ENCODE measurements at regions not wholly inside any gene's neighbourhood (a gene's known extent, or its start where the extent isn't known, plus 50 kb on each side); places are given as distances from the start of the nearest gene placed in this dataset.

GRCh38 chr18:44048435-44048834 is 632.3 kb upstream of the SETBP1 start:
- H3K36me3 Mint-ChIP-seq (ENCODE audit: low read depth): no peaks in the 10 kb centered on the region
- no peaks in the 10 kb centered on the region for H3K9me3 Mint-ChIP-seq (ENCODE audit: low read depth)
- H3K27ac Mint-ChIP-seq (ENCODE audit: unreplicated experiment): no peak overlapping the region
- H3K4me1 Mint-ChIP-seq (ENCODE audit: low read depth): peaks cover 3% of the 10 kb centered on the region
- TF ChIP-seq CTCF (IDR thresholded peaks at IDR 0.05): no peak
- DNase-seq (ENCODE audit: low spot score): no peak
- H3K27me3 Mint-ChIP-seq (ENCODE audit: low read depth): no peaks in the 10 kb centered on the region
- H3K4me3 Mint-ChIP-seq (ENCODE audit: unreplicated experiment): no peak overlapping the region

GRCh38 chr18:44048846-44049245 is 631.8 kb upstream of the SETBP1 start:
- Mint-ChIP-seq H3K27me3 (ENCODE audit: low read depth) (no peaks in the 10 kb centered on the region), H3K4me3 (ENCODE audit: unreplicated experiment) (no peak overlapping the region), H3K27ac (ENCODE audit: unreplicated experiment) (no peak overlapping the region), H3K4me1 (ENCODE audit: low read depth) (peaks cover 3% of the 10 kb centered on the region), H3K36me3 (ENCODE audit: low read depth) (no peaks in the 10 kb centered on the region), H3K9me3 (ENCODE audit: low read depth) (no peaks in the 10 kb centered on the region)
- no peak for DNase-seq (ENCODE audit: low spot score)
- TF ChIP-seq CTCF (IDR thresholded peaks at IDR 0.05): no peak

GRCh38 chr18:44051026-44051425 is 629.7 kb upstream of the SETBP1 start:
- TF ChIP-seq CTCF (IDR thresholded peaks at IDR 0.05): no peak
- no peak overlapping the region for H3K27ac Mint-ChIP-seq (ENCODE audit: unreplicated experiment)
- H3K27me3 Mint-ChIP-seq (ENCODE audit: low read depth): no peaks in the 10 kb centered on the region
- H3K4me1 Mint-ChIP-seq (ENCODE audit: low read depth): peaks cover 3% of the 10 kb centered on the region
- H3K4me3 Mint-ChIP-seq (ENCODE audit: unreplicated experiment): no peak overlapping the region
- no peaks in the 10 kb centered on the region for H3K36me3 Mint-ChIP-seq (ENCODE audit: low read depth)
- DNase-seq (ENCODE audit: low spot score): no peak
- H3K9me3 Mint-ChIP-seq (ENCODE audit: low read depth): no peaks in the 10 kb centered on the region

DNA sequence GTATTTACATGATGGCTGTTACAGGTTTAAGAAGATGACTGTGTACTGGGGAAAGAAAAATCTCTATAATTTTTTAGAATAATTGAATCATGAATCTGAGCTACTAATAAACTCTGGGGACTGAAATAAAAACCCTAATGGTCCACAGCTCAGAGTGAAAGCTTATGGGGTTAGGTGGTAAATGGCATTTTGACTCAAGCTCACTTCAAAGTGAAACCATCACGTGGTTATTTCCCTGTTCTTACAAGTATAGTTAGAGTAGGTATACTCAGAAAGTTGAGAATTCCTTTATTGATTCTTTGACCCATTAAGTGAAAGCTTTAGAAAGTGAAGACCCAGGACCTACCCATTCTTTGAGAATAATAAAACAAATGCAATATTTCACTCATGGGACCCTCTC is 626.2 kb upstream of the SETBP1 start:
- Mint-ChIP-seq H3K9me3 (ENCODE audit: low read depth) (peaks cover 5% of the 10 kb centered on the region), H3K4me1 (ENCODE audit: low read depth) (peaks cover 3% of the 10 kb centered on the region), H3K4me3 (ENCODE audit: unreplicated experiment) (no peak overlapping the region), H3K27ac (ENCODE audit: unreplicated experiment) (no peak overlapping the region), H3K36me3 (ENCODE audit: low read depth) (no peaks in the 10 kb centered on the region), H3K27me3 (ENCODE audit: low read depth) (no peaks in the 10 kb centered on the region)
- DNase-seq (ENCODE audit: low spot score): no peak
- no peak for TF ChIP-seq CTCF (IDR thresholded peaks at IDR 0.05)

- Mint-ChIP-seq H3K36me3 (ENCODE audit: low read depth) (no peaks in the 10 kb centered on the region), H3K27ac (ENCODE audit: unreplicated experiment) (no peak overlapping the region), H3K4me3 (ENCODE audit: unreplicated experiment) (no peak overlapping the region), H3K9me3 (ENCODE audit: low read depth) (peaks cover 5% of the 10 kb centered on the region), H3K27me3 (ENCODE audit: low read depth) (no peaks in the 10 kb centered on the region), H3K4me1 (ENCODE audit: low read depth) (peaks cover 7% of the 10 kb centered on the region)
- no peak for TF ChIP-seq CTCF (IDR thresholded peaks at IDR 0.05)
- no peak for DNase-seq (ENCODE audit: low spot score)
Measured at GRCh38 chr18:44060197-44060596, 620.5 kb upstream of the SETBP1 start.

Data from chondrocyte (in vitro differentiated cells).